ENCODE measurements at regions not wholly inside any gene's neighbourhood (a gene's known extent, or its start where the extent isn't known, plus 50 kb on each side); places are given as distances from the start of the nearest gene placed in this dataset.

- no peaks in the 10 kb centered on the region for H3K9me2 ChIP-seq (replicated peaks; ENCODE audit: low read depth, low read length)
- no peak overlapping the region for H3K9ac ChIP-seq (ENCODE audit: low read depth, low read length, poor library complexity, severe bottlenecking)
- H4K20me1 ChIP-seq (ENCODE audit: insufficient read depth, low read length, poor library complexity, severe bottlenecking) = no peaks in the 10 kb centered on the region
- no peaks in the 10 kb centered on the region for H3K36me3 ChIP-seq (ENCODE audit: insufficient read depth, low read length)
- H3K9me3 ChIP-seq (ENCODE audit: insufficient read depth, low read depth, low read length) = 0 out of 2 replicates have a peak, but pooled peaks cover 3% of the 10 kb centered on the region
- H3K4me2 ChIP-seq (ENCODE audit: low read depth, low read length, poor library complexity, severe bottlenecking) = no peak overlapping the region
- H3K4me1 ChIP-seq (ENCODE audit: insufficient read depth, low read length, poor library complexity, severe bottlenecking) = no peaks in the 10 kb centered on the region
- no peak overlapping the region for H2AFZ ChIP-seq (ENCODE audit: low read length)
- H3K4me3 ChIP-seq (ENCODE audit: low read length, poor library complexity, severe bottlenecking) = no peak overlapping the region
- H3K27me3 ChIP-seq (ENCODE audit: insufficient read depth, low read length, poor library complexity, severe bottlenecking) = no peaks in the 10 kb centered on the region
- no peaks in the 10 kb centered on the region for H3F3A ChIP-seq (ENCODE audit: low read depth)
- no peaks in the 10 kb centered on the region for H3K79me2 ChIP-seq (ENCODE audit: insufficient read depth, low read length)
- TF ChIP-seq, protein P1, sequence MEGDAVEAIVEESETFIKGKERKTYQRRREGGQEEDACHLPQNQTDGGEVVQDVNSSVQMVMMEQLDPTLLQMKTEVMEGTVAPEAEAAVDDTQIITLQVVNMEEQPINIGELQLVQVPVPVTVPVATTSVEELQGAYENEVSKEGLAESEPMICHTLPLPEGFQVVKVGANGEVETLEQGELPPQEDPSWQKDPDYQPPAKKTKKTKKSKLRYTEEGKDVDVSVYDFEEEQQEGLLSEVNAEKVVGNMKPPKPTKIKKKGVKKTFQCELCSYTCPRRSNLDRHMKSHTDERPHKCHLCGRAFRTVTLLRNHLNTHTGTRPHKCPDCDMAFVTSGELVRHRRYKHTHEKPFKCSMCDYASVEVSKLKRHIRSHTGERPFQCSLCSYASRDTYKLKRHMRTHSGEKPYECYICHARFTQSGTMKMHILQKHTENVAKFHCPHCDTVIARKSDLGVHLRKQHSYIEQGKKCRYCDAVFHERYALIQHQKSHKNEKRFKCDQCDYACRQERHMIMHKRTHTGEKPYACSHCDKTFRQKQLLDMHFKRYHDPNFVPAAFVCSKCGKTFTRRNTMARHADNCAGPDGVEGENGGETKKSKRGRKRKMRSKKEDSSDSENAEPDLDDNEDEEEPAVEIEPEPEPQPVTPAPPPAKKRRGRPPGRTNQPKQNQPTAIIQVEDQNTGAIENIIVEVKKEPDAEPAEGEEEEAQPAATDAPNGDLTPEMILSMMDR (conservative IDR thresholded peaks at IDR 0.05; ENCODE audit: low read length) = no peak
- no peak for TF ChIP-seq EZH2phosphoT487 (IDR thresholded peaks at IDR 0.05; ENCODE audit: borderline replicate concordance)
These were observed 190.4 kb downstream of the AHR start for GRCh38 chr7:17488829-17489228.

DNA sequence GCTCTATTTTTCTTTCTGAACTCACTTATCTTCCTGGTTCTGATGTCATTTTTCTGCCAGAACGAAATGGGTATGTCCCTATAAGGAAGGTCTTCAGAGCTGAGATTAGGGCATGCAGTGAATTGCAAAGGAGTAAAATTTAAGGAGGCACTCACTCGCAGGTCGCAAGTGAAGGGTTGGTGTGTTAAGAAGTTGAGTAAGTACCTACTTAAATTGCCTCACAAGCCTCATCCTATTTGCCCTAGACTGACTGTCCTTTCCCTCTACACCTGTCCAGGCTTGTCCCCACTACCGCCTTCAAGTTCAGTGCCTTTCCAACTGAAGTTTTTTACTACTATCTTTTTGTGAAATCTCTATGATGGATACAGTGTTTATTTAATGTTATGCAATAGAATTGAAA lies 191.5 kb downstream of the AHR start:
- Histone ChIP-seq H3K4me2 (ENCODE audit: low read depth, low read length, poor library complexity, severe bottlenecking) (no peak overlapping the region), H3K9me2 (replicated peaks; ENCODE audit: low read depth, low read length) (no peaks in the 10 kb centered on the region), H4K20me1 (ENCODE audit: insufficient read depth, low read length, poor library complexity, severe bottlenecking) (no peaks in the 10 kb centered on the region), H3K9me3 (ENCODE audit: insufficient read depth, low read depth, low read length) (0 out of 2 replicates have a peak, but pooled peaks cover 3% of the 10 kb centered on the region), H3K79me2 (ENCODE audit: insufficient read depth, low read length) (no peaks in the 10 kb centered on the region), H2AFZ (ENCODE audit: low read length) (no peak overlapping the region), H3K4me1 (ENCODE audit: insufficient read depth, low read length, poor library complexity, severe bottlenecking) (no peaks in the 10 kb centered on the region), H3K4me3 (ENCODE audit: low read length, poor library complexity, severe bottlenecking) (no peak overlapping the region), H3F3A (ENCODE audit: low read depth) (no peaks in the 10 kb centered on the region), H3K27me3 (ENCODE audit: insufficient read depth, low read length, poor library complexity, severe bottlenecking) (no peaks in the 10 kb centered on the region), H3K9ac (ENCODE audit: low read depth, low read length, poor library complexity, severe bottlenecking) (no peak overlapping the region), H3K36me3 (ENCODE audit: insufficient read depth, low read length) (no peaks in the 10 kb centered on the region)
- TF ChIP-seq EZH2phosphoT487 (IDR thresholded peaks at IDR 0.05; ENCODE audit: borderline replicate concordance) = no peak
- TF ChIP-seq, protein P1 (conservative IDR thresholded peaks at IDR 0.05; ENCODE audit: low read length) = no peak

DNA sequence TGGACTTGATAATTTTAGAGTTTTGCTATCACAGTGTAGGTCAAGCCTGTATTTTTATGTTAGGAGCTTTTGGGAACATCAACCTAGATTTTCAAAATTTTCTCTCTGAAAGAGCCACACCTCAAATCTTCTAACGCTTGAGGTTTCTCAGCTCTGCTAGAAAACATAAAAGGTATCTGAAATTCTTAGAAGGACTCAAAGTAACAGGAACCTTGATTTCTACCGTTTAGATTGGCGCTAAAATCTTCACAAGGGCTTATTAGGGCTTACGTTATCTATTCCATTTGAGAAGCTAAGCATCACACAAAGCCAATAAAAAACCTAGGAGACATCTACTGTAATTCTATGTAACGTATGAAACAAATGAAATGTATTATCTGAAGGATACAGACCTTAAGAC lies 192.4 kb downstream of the AHR start:
- H3K9ac ChIP-seq (ENCODE audit: low read depth, low read length, poor library complexity, severe bottlenecking) = no peak overlapping the region
- no peaks in the 10 kb centered on the region for H3K36me3 ChIP-seq (ENCODE audit: insufficient read depth, low read length)
- no peaks in the 10 kb centered on the region for H3K9me2 ChIP-seq (replicated peaks; ENCODE audit: low read depth, low read length)
- no peaks in the 10 kb centered on the region for H3K79me2 ChIP-seq (ENCODE audit: insufficient read depth, low read length)
- 0 out of 2 replicates have a peak, but pooled peaks cover under 1% of the 10 kb centered on the region for H3K9me3 ChIP-seq (ENCODE audit: insufficient read depth, low read depth, low read length)
- H2AFZ ChIP-seq (ENCODE audit: low read length) = no peak overlapping the region
- no peaks in the 10 kb centered on the region for H3F3A ChIP-seq (ENCODE audit: low read depth)
- no peaks in the 10 kb centered on the region for H3K4me1 ChIP-seq (ENCODE audit: insufficient read depth, low read length, poor library complexity, severe bottlenecking)
- H3K4me2 ChIP-seq (ENCODE audit: low read depth, low read length, poor library complexity, severe bottlenecking) = no peak overlapping the region
- TF ChIP-seq EZH2phosphoT487 (IDR thresholded peaks at IDR 0.05; ENCODE audit: borderline replicate concordance) = no peak
- TF ChIP-seq, protein P1 (conservative IDR thresholded peaks at IDR 0.05; ENCODE audit: low read length) = no peak
- H3K4me3 ChIP-seq (ENCODE audit: low read length, poor library complexity, severe bottlenecking) = no peak overlapping the region
- H3K27me3 ChIP-seq (ENCODE audit: insufficient read depth, low read length, poor library complexity, severe bottlenecking) = no peaks in the 10 kb centered on the region
- no peaks in the 10 kb centered on the region for H4K20me1 ChIP-seq (ENCODE audit: insufficient read depth, low read length, poor library complexity, severe bottlenecking)

Data from Loucy (cell line).